Ishikawa (cell line): ENCODE measurements at regions not wholly inside any gene's neighbourhood (a gene's known extent, or its start where the extent isn't known, plus 50 kb on each side); places are given as distances from the start of the nearest gene placed in this dataset.

Source experiments
- CEBPB ChIP-seq: IDR thresholded peaks from 2 replicates; pipeline ENCODE4 v1.6.1; 2012
- CREB1 ChIP-seq: IDR thresholded peaks from 2 replicates; pipeline ENCODE4 v1.6.1; 2012; ENCODE audit warnings: low read depth
- MAX ChIP-seq: IDR thresholded peaks from 2 replicates; pipeline ENCODE4 v1.6.1; 2012

DNA sequence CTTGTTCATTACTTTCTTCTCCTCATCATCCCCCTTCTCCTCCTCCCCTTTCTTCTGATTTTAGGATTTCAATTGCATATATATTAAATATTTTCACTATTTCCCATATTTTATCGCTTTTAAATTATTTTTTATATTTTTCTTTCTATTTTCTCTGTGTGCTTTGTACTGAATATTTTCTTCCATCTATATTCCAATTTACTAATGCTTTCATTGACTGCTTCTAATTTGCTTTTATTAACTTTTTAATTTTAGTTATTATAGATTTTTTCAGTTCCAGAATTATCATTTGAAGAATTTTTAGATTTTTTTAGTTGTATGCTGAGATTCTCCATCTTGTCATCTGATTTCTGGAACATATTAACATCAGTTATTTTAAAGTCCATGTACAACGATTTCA lies 83.2 kb upstream of the ST3GAL6 start:
- no peak for TF ChIP-seq CREB1
- no peak for TF ChIP-seq CEBPB
- no peak for TF ChIP-seq MAX
